Mesenchymal stem cell (in vitro differentiated cells and primary cell): ENCODE measurements at regions not wholly inside any gene's neighbourhood (a gene's known extent, or its start where the extent isn't known, plus 50 kb on each side); places are given as distances from the start of the nearest gene placed in this dataset.
A peak's percentile ranks its signal among the peaks of the same experiment; 100 is the strongest.

Source experiments
- DNase-seq: peaks from one replicate; pipeline ENCODE4 v3.0.0-alpha.2; 2013
- H2AFZ ChIP-seq: one replicate; pipeline ENCODE4 v1.6.1; 2013; ENCODE audit warnings: low read depth, mild to moderate bottlenecking, control low read depth, inconsistent platforms, low read length, moderate library complexity
- H2AK5ac ChIP-seq: 2 replicates; pipeline ENCODE4 v1.6.1; 2013; ENCODE audit warnings: low read length, moderate library complexity, mild to moderate bottlenecking, inconsistent platforms; ENCODE audit not compliant: severe bottlenecking
- H2BK120ac ChIP-seq: one replicate; pipeline ENCODE4 v1.6.1; 2013; ENCODE audit warnings: low read depth, mild to moderate bottlenecking, inconsistent platforms, low read length, moderate library complexity
- H2BK12ac ChIP-seq, 2 experiments: one replicate each; pipeline ENCODE4 v1.6.1; 2013; ENCODE audit warnings: inconsistent platforms in 2 of 2, low read length in 2 of 2, mild to moderate bottlenecking in 2 of 2, moderate library complexity in 2 of 2, control low read depth in 1 of 2
- H2BK15ac ChIP-seq: one replicate; pipeline ENCODE4 v1.6.1; 2013; ENCODE audit warnings: mild to moderate bottlenecking, low read depth, inconsistent platforms; ENCODE audit not compliant: poor library complexity, severe bottlenecking
- H2BK5ac ChIP-seq: 2 replicates; pipeline ENCODE4 v1.6.1; 2013; ENCODE audit warnings: low read depth, mild to moderate bottlenecking, low read length, control low read depth, inconsistent platforms; ENCODE audit not compliant: poor library complexity, severe bottlenecking
- H3K14ac ChIP-seq, 2 experiments: one replicate each; pipeline ENCODE4 v1.6.1; 2013; ENCODE audit warnings: inconsistent platforms in 2 of 2, low read length in 2 of 2, control low read depth in 1 of 2, mild to moderate bottlenecking in 1 of 2, moderate library complexity in 1 of 2
- H3K18ac ChIP-seq, 2 experiments: one replicate each; pipeline ENCODE4 v1.6.1; 2013; ENCODE audit warnings: inconsistent platforms in 2 of 2, low read length in 2 of 2, control low read depth in 1 of 2, low read depth in 1 of 2, mild to moderate bottlenecking in 1 of 2
- H3K23ac ChIP-seq, 2 experiments: one replicate each; pipeline ENCODE4 v1.6.1; 2013; ENCODE audit warnings: inconsistent platforms in 2 of 2, low read length in 2 of 2, mild to moderate bottlenecking in 2 of 2, moderate library complexity in 2 of 2, control low read depth in 1 of 2
- H3K27ac ChIP-seq: 2 replicates; pipeline ENCODE4 v1.5.1; 2013; ENCODE audit warnings: mild to moderate bottlenecking, moderate library complexity, low read length, control low read depth, inconsistent platforms; ENCODE audit not compliant: poor library complexity, severe bottlenecking
- H3K27me3 ChIP-seq, 2 experiments: 2 replicates each; pipeline versions ENCODE4 v1.6.1 to v1.7.0; 2013; ENCODE audit warnings: low read length in 2 of 2, mild to moderate bottlenecking in 2 of 2, moderate library complexity in 2 of 2, control low read depth in 1 of 2, inconsistent platforms in 1 of 2; ENCODE audit not compliant: control insufficient read depth in 1 of 2, insufficient read depth in 1 of 2
- H3K36me3 ChIP-seq, 2 experiments: 2 replicates each; pipeline versions ENCODE4 v1.6.1 to v1.7.0; 2013; ENCODE audit warnings: low read length in 2 of 2, control low read depth in 1 of 2, inconsistent platforms in 1 of 2, low read depth in 1 of 2, mild to moderate bottlenecking in 1 of 2; ENCODE audit not compliant: insufficient read depth in 2 of 2, control insufficient read depth in 1 of 2
- H3K4ac ChIP-seq, 2 experiments: one replicate each; pipeline ENCODE4 v1.6.1; 2013; ENCODE audit warnings: inconsistent platforms in 2 of 2, low read length in 2 of 2, mild to moderate bottlenecking in 2 of 2, moderate library complexity in 2 of 2, control low read depth in 1 of 2, low read depth in 1 of 2
- H3K4me1 ChIP-seq: 2 replicates; pipeline ENCODE4 v1.6.1; 2013; ENCODE audit warnings: low read depth, low read length, control low read depth; ENCODE audit not compliant: control insufficient read depth, insufficient read depth
- H3K4me2 ChIP-seq: 2 replicates; pipeline ENCODE4 v1.6.1; 2013; ENCODE audit warnings: low read length, mild to moderate bottlenecking, inconsistent platforms; ENCODE audit not compliant: poor library complexity, severe bottlenecking
- H3K4me3 ChIP-seq, 2 experiments: 2 replicates each; pipeline versions ENCODE4 v1.5.1 to v1.7.0; 2013; ENCODE audit warnings: low read length in 2 of 2, mild to moderate bottlenecking in 2 of 2, control low read depth in 1 of 2, low read depth in 1 of 2; ENCODE audit not compliant: insufficient read depth in 1 of 2
- H3K79me1 ChIP-seq: replicated peaks from 2 replicates; pipeline ENCODE4 v1.6.1; 2013; ENCODE audit warnings: mild to moderate bottlenecking, control low read depth, low read length, inconsistent platforms; ENCODE audit not compliant: poor library complexity, severe bottlenecking
- H3K9ac ChIP-seq: 2 replicates; pipeline ENCODE4 v1.7.0; 2013; ENCODE audit warnings: mild to moderate bottlenecking, low read length, moderate library complexity
- H3K9me3 ChIP-seq: 2 replicates; pipeline ENCODE4 v1.7.0; 2013; ENCODE audit warnings: mild to moderate bottlenecking, low read length; ENCODE audit not compliant: control insufficient read depth
- H4K8ac ChIP-seq: one replicate; pipeline ENCODE4 v1.6.1; 2013; ENCODE audit warnings: inconsistent platforms, mild to moderate bottlenecking, low read length, moderate library complexity
- H4K91ac ChIP-seq: one replicate; pipeline ENCODE4 v1.6.1; 2013; ENCODE audit warnings: mild to moderate bottlenecking, low read length, inconsistent platforms
- WGBS: methylation state at CpG from one replicate; pipeline ENCODE4 v1.1.7; 2013; ENCODE audit warnings: mixed read lengths; 5-methylcytosine and 5-hydroxymethylcytosine counted together

- no peak overlapping the region for H3K27ac ChIP-seq
- H4K91ac ChIP-seq: no peak overlapping the region
- no peaks in the 10 kb centered on the region for H3K36me3 ChIP-seq
- H2BK5ac ChIP-seq: no peak overlapping the region
- no peak overlapping the region for H3K23ac ChIP-seq
- no peak overlapping the region for H2BK12ac ChIP-seq
- no peak overlapping the region for H2BK120ac ChIP-seq
- no peak for DNase-seq
- H3K18ac ChIP-seq: no peak overlapping the region
- H4K8ac ChIP-seq: no peak overlapping the region
- H3K4ac ChIP-seq: no peak overlapping the region
- H2BK15ac ChIP-seq: no peak overlapping the region
- no peak overlapping the region for H3K9ac ChIP-seq
- 72% methylated on average over 4 of the region's 4 CpGs for WGBS
- peaks cover 0 to 49% of the 10 kb centered on the region in 2 experiments for H3K27me3 ChIP-seq
- no peak overlapping the region for H2AK5ac ChIP-seq
- H3K14ac ChIP-seq: no peak overlapping the region
- no peak overlapping the region for H3K4me3 ChIP-seq
- no peaks in the 10 kb centered on the region for H3K9me3 ChIP-seq
- H2AFZ ChIP-seq: no peak overlapping the region
- no peaks in the 10 kb centered on the region for H3K4me1 ChIP-seq
- no peaks in the 10 kb centered on the region for H3K79me1 ChIP-seq
- H3K4me2 ChIP-seq: no peak overlapping the region
Measured at GRCh38 chr15:60162968-60163355, 158.9 kb downstream of the FOXB1 start.

GRCh38 chr15:60165111-60165510 lies 161.0 kb downstream of the FOXB1 start:
- H4K91ac ChIP-seq: no peak overlapping the region
- no peak overlapping the region for H3K4ac ChIP-seq
- no peak overlapping the region for H3K9ac ChIP-seq
- no peaks in the 10 kb centered on the region for H3K79me1 ChIP-seq
- H2AFZ ChIP-seq: no peak overlapping the region
- no peak overlapping the region for H2BK15ac ChIP-seq
- no peak for DNase-seq
- WGBS: 73% methylated on average over 3 of the region's 3 CpGs
- no peak overlapping the region for H3K4me3 ChIP-seq
- H3K14ac ChIP-seq: no peak overlapping the region
- no peak overlapping the region for H2BK5ac ChIP-seq
- H2BK12ac ChIP-seq: no peak overlapping the region
- H3K4me2 ChIP-seq: no peak overlapping the region
- H3K27ac ChIP-seq: no peak overlapping the region
- H2BK120ac ChIP-seq: no peak overlapping the region
- peaks cover 0 to 37% of the 10 kb centered on the region in 2 experiments for H3K27me3 ChIP-seq
- H3K23ac ChIP-seq: no peak overlapping the region
- H2AK5ac ChIP-seq: no peak overlapping the region
- no peaks in the 10 kb centered on the region for H3K4me1 ChIP-seq
- H4K8ac ChIP-seq: no peak overlapping the region
- H3K36me3 ChIP-seq: no peaks in the 10 kb centered on the region
- no peaks in the 10 kb centered on the region for H3K9me3 ChIP-seq
- H3K18ac ChIP-seq: no peak overlapping the region

GRCh38 chr15:60172143-60172542 lies 168.0 kb downstream of the FOXB1 start:
- no peak overlapping the region for H3K9ac ChIP-seq
- no peak overlapping the region for H4K8ac ChIP-seq
- no peak overlapping the region for H2AK5ac ChIP-seq
- H2BK120ac ChIP-seq: no peak overlapping the region
- no peak overlapping the region for H2BK15ac ChIP-seq
- H3K27ac ChIP-seq: no peak overlapping the region
- DNase-seq: no peak
- H3K23ac ChIP-seq: no peak overlapping the region
- H3K4ac ChIP-seq: no peak overlapping the region
- no peaks in the 10 kb centered on the region for H3K9me3 ChIP-seq
- H3K36me3 ChIP-seq: no peaks in the 10 kb centered on the region
- no CpG with 5 or more reads among the region's 1 CpG for WGBS
- H3K79me1 ChIP-seq: no peaks in the 10 kb centered on the region
- no peak overlapping the region for H2BK12ac ChIP-seq
- no peaks in the 10 kb centered on the region for H3K4me1 ChIP-seq
- H3K18ac ChIP-seq: no peak overlapping the region
- H4K91ac ChIP-seq: no peak overlapping the region
- no peak overlapping the region for H3K14ac ChIP-seq
- H3K4me3 ChIP-seq: no peak overlapping the region
- peaks cover 4 to 15% of the 10 kb centered on the region in 2 experiments for H3K27me3 ChIP-seq
- H2BK5ac ChIP-seq: no peak overlapping the region
- no peak overlapping the region for H2AFZ ChIP-seq
- no peak overlapping the region for H3K4me2 ChIP-seq

- H2BK15ac ChIP-seq: no peak overlapping the region
- WGBS: 55% methylated on average over 2 of the region's 2 CpGs
- H2BK5ac ChIP-seq: no peak overlapping the region
- DNase-seq: peak; percentile 49
- H3K18ac ChIP-seq: no peak overlapping the region
- H3K23ac ChIP-seq: no peak overlapping the region
- H3K9ac ChIP-seq: no peak overlapping the region
- no peak overlapping the region for H4K8ac ChIP-seq
- H2BK12ac ChIP-seq: no peak overlapping the region
- H3K27me3 ChIP-seq: peaks cover 7 to 44% of the 10 kb centered on the region in 2 experiments
- no peak overlapping the region for H2AK5ac ChIP-seq
- no peak overlapping the region for H3K4me3 ChIP-seq
- H3K27ac ChIP-seq: no peak overlapping the region
- H3K79me1 ChIP-seq: no peaks in the 10 kb centered on the region
- no peak overlapping the region for H2BK120ac ChIP-seq
- no peak overlapping the region for H4K91ac ChIP-seq
- no peak overlapping the region for H2AFZ ChIP-seq
- H3K4me2 ChIP-seq: no peak overlapping the region
- H3K14ac ChIP-seq: no peak overlapping the region
- H3K4me1 ChIP-seq: no peaks in the 10 kb centered on the region
- no peak overlapping the region for H3K4ac ChIP-seq
- no peaks in the 10 kb centered on the region for H3K36me3 ChIP-seq
- H3K9me3 ChIP-seq: no peaks in the 10 kb centered on the region
Measured at GRCh38 chr15:60179786-60180391, 175.8 kb downstream of the FOXB1 start.
